Hematopoietic multipotent progenitor cell treated with erythropoietin and hydrocortisone succinate and interleukin-3 and kit ligand, for 6 days (in vitro differentiated cells): ENCODE measurements at regions not wholly inside any gene's neighbourhood (a gene's known extent, or its start where the extent isn't known, plus 50 kb on each side); places are given as distances from the start of the nearest gene placed in this dataset.

Experiments
- DNase-seq: peaks from one replicate; pipeline ENCODE4 v3.0.0-alpha.2; 2015

- DNase-seq: no peak
Observed at GRCh38 chr2:18701546-18701945, 112.2 kb upstream of the NT5C1B start.

- no peak for DNase-seq
Observed at GRCh38 chr2:18690342-18690741, 101.0 kb upstream of the NT5C1B start.

- no peak for DNase-seq
Observed at GRCh38 chr2:18684206-18685038, 95.1 kb upstream of the NT5C1B start.

GRCh38 chr2:18682681-18683080, 93.3 kb upstream of the NT5C1B start:
- no peak for DNase-seq

GRCh38 chr2:18677280-18677679, 87.9 kb upstream of the NT5C1B start:
- DNase-seq: no peak

GRCh38 chr2:18674309-18674708, 84.9 kb upstream of the NT5C1B start:
- no peak for DNase-seq

- DNase-seq: no peak
Observed at GRCh38 chr2:18671363-18671762, 82.0 kb upstream of the NT5C1B start.

- DNase-seq: no peak
Observed at GRCh38 chr2:18668221-18668620, 78.9 kb upstream of the NT5C1B start.

- DNase-seq: no peak
Observed at GRCh38 chr2:18664421-18664820, 75.1 kb upstream of the NT5C1B start.

- no peak for DNase-seq
Observed at GRCh38 chr2:18663861-18664260, 74.5 kb upstream of the NT5C1B start.

GRCh38 chr2:18662689-18663088, 73.3 kb upstream of the NT5C1B start:
- no peak for DNase-seq

GRCh38 chr2:18659915-18660314, 70.5 kb upstream of the NT5C1B start:
- DNase-seq: no peak

GRCh38 chr2:18656048-18656447, 66.7 kb upstream of the NT5C1B start:
- DNase-seq: no peak

- no peak for DNase-seq
Observed at GRCh38 chr2:18651842-18652774, 62.7 kb upstream of the NT5C1B start.

- DNase-seq: no peak
Observed at GRCh38 chr2:18650221-18650620, 60.9 kb upstream of the NT5C1B start.

GRCh38 chr2:18649502-18650135, 60.2 kb upstream of the NT5C1B start:
- no peak for DNase-seq

GRCh38 chr2:18648161-18648560, 58.8 kb upstream of the NT5C1B start:
- no peak for DNase-seq

GRCh38 chr2:18647731-18648130, 58.4 kb upstream of the NT5C1B start:
- no peak for DNase-seq

- DNase-seq: no peak
Observed at GRCh38 chr2:18645315-18645714, 55.9 kb upstream of the NT5C1B start.

- no peak for DNase-seq
Observed at GRCh38 chr2:18644115-18644462, 54.7 kb upstream of the NT5C1B start.

GRCh38 chr2:18643326-18644114, 54.2 kb upstream of the NT5C1B start:
- no peak for DNase-seq

- DNase-seq: no peak
Observed at GRCh38 chr2:18641823-18642222, 52.5 kb upstream of the NT5C1B start.
